HCT116 (cell line): ENCODE measurements at regions not wholly inside any gene's neighbourhood (a gene's known extent, or its start where the extent isn't known, plus 50 kb on each side); places are given as distances from the start of the nearest gene placed in this dataset.

ENCODE experiments used
- ATAC-seq: fragments of 200-7000 bp; cut with Tn5 transposase; 2 replicates; pipeline ENCODE4 v1.9.1; 2020; ENCODE audit warnings: mild to moderate bottlenecking, moderate library complexity
- BruUV-seq: library from RNA; stranded (reverse); fragments of 400-500 nt; replicated peaks from 2 replicates; lab custom pipeline; 2021; lab: Mats Ljungman, UMichigan
- CTCF ChIA-PET: fragments of 300-600 bp; sonication (Branson Sonifier 250); formaldehyde crosslinking; loops from one replicate; lab custom pipeline; 2021; ENCODE audit warnings: antibody characterized with exemption; lab: Charles Lee
- POLR2A ChIA-PET: fragments of 300-600, 350-600 bp; sonication (Branson Sonifier 250); formaldehyde crosslinking; loops from one replicate; lab custom pipeline; 2021; ENCODE audit warnings: antibody characterized with exemption; lab: Charles Lee
- RAD21 ChIA-PET, 2 experiments: fragments of 300-600 bp; sonication (Branson Sonifier 250); formaldehyde crosslinking; loops; one replicate each; lab custom pipeline; 2023; ENCODE audit warnings: low total read pairs in 2 of 2; ENCODE audit not compliant: uncharacterized antibody in 2 of 2, unreplicated experiment in 2 of 2, low non-redundant PET in 1 of 2; lab: Charles Lee
- DNase-seq: peaks from one replicate; pipeline ENCODE4 v3.0.0-alpha.2; 2010; ENCODE audit warnings: low read depth, low spot score
- H2AFZ ChIP-seq: fragments of 200-600 bp; shearing (Covaris generic), sonication (generic); 2 replicates; pipeline ENCODE4 v1.6.1; 2017; ENCODE audit warnings: low read depth, mixed run types, mixed read lengths, antibody characterized with exemption, low read length; ENCODE audit not compliant: poor library complexity, severe bottlenecking
- H3K27ac ChIP-seq: 2 replicates; pipeline ENCODE4 v1.5.1; 2012; ENCODE audit warnings: low read depth, low read length
- H3K27me3 ChIP-seq: fragments of 200-600 bp; sonication (generic); 2 replicates; pipeline ENCODE4 v1.6.1; 2016; ENCODE audit warnings: mixed run types, low read length, mixed read lengths; ENCODE audit not compliant: insufficient read depth
- H3K36me3 ChIP-seq, 2 experiments: fragments of 200-500 bp in 1 of 2; fragments of 200-600 bp in 1 of 2; sonication (Bioruptor generic) in 1 of 2; sonication (generic) in 1 of 2; 2 replicates each; pipeline versions ENCODE4 v1.5.1 to v1.6.1; 2014 to 2016; ENCODE audit warnings: low read length in 2 of 2, inconsistent platforms in 1 of 2, mixed read lengths in 1 of 2, mixed run types in 1 of 2; ENCODE audit not compliant: insufficient read depth in 2 of 2, control insufficient read depth in 1 of 2
- H3K4me1 ChIP-seq, 2 experiments: fragments of 200-600 bp in 1 of 2; sonication (generic) in 1 of 2; 2 replicates each; pipeline versions ENCODE4 v1.5.1 to v1.6.1; 2012 to 2017; ENCODE audit warnings: low read length in 2 of 2, inconsistent platforms in 1 of 2, mild to moderate bottlenecking in 1 of 2, mixed read lengths in 1 of 2, mixed run types in 1 of 2, moderate library complexity in 1 of 2; ENCODE audit not compliant: insufficient read depth in 2 of 2, control insufficient read depth in 1 of 2
- H3K4me2 ChIP-seq: fragments of 200-600 bp; sonication (generic); 2 replicates; pipeline ENCODE4 v1.6.1; 2017; ENCODE audit warnings: mixed run types, low read length, mixed read lengths
- H3K4me3 ChIP-seq, 2 experiments: fragments of 200-600 bp in 1 of 2; sonication (generic) in 1 of 2; replicated peaks in 1 of 2; 2 replicates each; pipeline ENCODE4 v1.5.1; 2011 to 2016; ENCODE audit warnings: low read length in 2 of 2, control low read depth in 1 of 2, low read depth in 1 of 2, mild to moderate bottlenecking in 1 of 2, mixed read lengths in 1 of 2, mixed run types in 1 of 2
- H3K79me2 ChIP-seq: fragments of 200-600 bp; sonication (generic); 2 replicates; pipeline ENCODE4 v1.6.1; 2017; ENCODE audit warnings: mild to moderate bottlenecking, mixed run types, low read length, moderate library complexity, mixed read lengths; ENCODE audit not compliant: insufficient read depth
- H3K9ac ChIP-seq: fragments of 200-600 bp; sonication (generic); 2 replicates; pipeline ENCODE4 v1.6.1; 2016; ENCODE audit warnings: low read length, mixed read lengths
- H3K9me2 ChIP-seq: fragments of 200-600 bp; sonication (generic), shearing (Covaris generic); 2 replicates; pipeline ENCODE4 v1.6.1; 2017; ENCODE audit warnings: mixed run types, mild to moderate bottlenecking, moderate library complexity; ENCODE audit not compliant: insufficient read depth
- H3K9me3 ChIP-seq, 2 experiments: fragments of 200-500 bp in 1 of 2; fragments of 200-600 bp in 1 of 2; sonication (Bioruptor generic) in 1 of 2; sonication (generic) in 1 of 2; 2 replicates each; pipeline ENCODE4 v1.6.1; 2014 to 2017; ENCODE audit warnings: low read length in 2 of 2, mixed read lengths in 2 of 2, inconsistent platforms in 1 of 2, low read depth in 1 of 2, mild to moderate bottlenecking in 1 of 2, mixed run types in 1 of 2, moderate library complexity in 1 of 2; ENCODE audit not compliant: control insufficient read depth in 1 of 2, insufficient read depth in 1 of 2
- H4K20me1 ChIP-seq: fragments of 200-600 bp; sonication (generic), shearing (Covaris generic); 2 replicates; pipeline ENCODE4 v1.6.1; 2017; ENCODE audit warnings: mixed run types, mild to moderate bottlenecking, moderate library complexity; ENCODE audit not compliant: insufficient read depth
- FOSL1 ChIP-seq: IDR thresholded peaks from 2 replicates; pipeline ENCODE4 v1.6.1; 2012; ENCODE audit warnings: low read depth
- JUND ChIP-seq: IDR thresholded peaks from 2 replicates; pipeline ENCODE4 v1.6.1; 2012
- SRF ChIP-seq: IDR thresholded peaks from 2 replicates; pipeline ENCODE4 v1.6.1; 2012; ENCODE audit warnings: low read depth
- intact Hi-C: fragments of 100-400 bp; cut with micrococcal nuclease; formaldehyde crosslinking; loops from 2 replicates; pipeline ENCODE4 v1.10.0; 2022
- TF ChIP-seq, protein P1 (sequence below): IDR thresholded peaks from 2 replicates; pipeline ENCODE4 v1.6.1; 2012
- TF ChIP-seq, protein P2 (sequence below): IDR thresholded peaks from 2 replicates; pipeline ENCODE4 v1.6.1; 2012; ENCODE audit warnings: low read depth
- TF ChIP-seq, protein P3 (sequence below), 3 experiments: fragments of 200-600 bp in 1 of 3; sonication (generic) in 1 of 3; IDR thresholded peaks in 2 of 3; conservative IDR thresholded peaks in 1 of 3; 2 replicates each; pipeline ENCODE4 v1.5.1; 2012 to 2017; ENCODE audit warnings: low read depth in 2 of 3, low read length in 2 of 3, antibody characterized with exemption in 1 of 3, borderline replicate concordance in 1 of 3, control low read depth in 1 of 3, mild to moderate bottlenecking in 1 of 3, mixed read lengths in 1 of 3, mixed run types in 1 of 3, moderate library complexity in 1 of 3; ENCODE audit not compliant: insufficient read depth in 1 of 3

DNA sequence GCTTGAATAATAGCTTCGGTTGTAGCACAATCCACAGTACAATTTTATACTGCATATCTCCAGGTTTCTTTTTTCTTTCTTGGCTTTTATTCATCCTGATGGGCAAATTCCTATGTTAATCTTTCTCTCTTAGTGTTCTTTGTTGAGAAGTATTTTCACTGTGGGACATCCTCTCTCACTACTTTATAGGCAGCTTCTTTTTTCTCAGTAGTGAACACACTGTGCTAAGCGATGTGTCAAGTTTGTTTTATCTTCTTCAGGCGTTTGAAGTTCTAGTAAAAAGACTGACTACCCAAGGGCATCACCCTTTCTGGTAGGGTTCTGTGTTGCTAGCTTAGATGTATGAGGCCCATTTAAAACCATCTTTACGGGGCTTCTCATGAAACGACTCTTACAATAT, 182.1 kb downstream of the FAM170A start:
- Histone ChIP-seq H3K9ac (no peak overlapping the region), H2AFZ (no peak overlapping the region), H4K20me1 (no peaks in the 10 kb centered on the region), H3K4me2 (no peak overlapping the region), H3K27me3 (no peaks in the 10 kb centered on the region), H3K4me3 (no peak overlapping the region), H3K79me2 (no peaks in the 10 kb centered on the region), H3K9me2 (no peaks in the 10 kb centered on the region), H3K27ac (no peak overlapping the region), H3K4me1 (no peaks in the 10 kb centered on the region), H3K9me3 (no peaks in the 10 kb centered on the region), H3K36me3 (no peaks in the 10 kb centered on the region)
- DNase-seq: no peak
- ATAC-seq: no peak
- intact Hi-C loops: no loop called here
- no TSS peak for BruUV-seq
- RAD21 ChIA-PET: no interaction called here
- TF ChIP-seq JUND: no peak
- TF ChIP-seq FOSL1: no peak
- TF ChIP-seq SRF: no peak
- TF ChIP-seq, protein P1, sequence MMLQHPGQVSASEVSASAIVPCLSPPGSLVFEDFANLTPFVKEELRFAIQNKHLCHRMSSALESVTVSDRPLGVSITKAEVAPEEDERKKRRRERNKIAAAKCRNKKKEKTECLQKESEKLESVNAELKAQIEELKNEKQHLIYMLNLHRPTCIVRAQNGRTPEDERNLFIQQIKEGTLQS: no peak
- TF ChIP-seq, protein P2, sequence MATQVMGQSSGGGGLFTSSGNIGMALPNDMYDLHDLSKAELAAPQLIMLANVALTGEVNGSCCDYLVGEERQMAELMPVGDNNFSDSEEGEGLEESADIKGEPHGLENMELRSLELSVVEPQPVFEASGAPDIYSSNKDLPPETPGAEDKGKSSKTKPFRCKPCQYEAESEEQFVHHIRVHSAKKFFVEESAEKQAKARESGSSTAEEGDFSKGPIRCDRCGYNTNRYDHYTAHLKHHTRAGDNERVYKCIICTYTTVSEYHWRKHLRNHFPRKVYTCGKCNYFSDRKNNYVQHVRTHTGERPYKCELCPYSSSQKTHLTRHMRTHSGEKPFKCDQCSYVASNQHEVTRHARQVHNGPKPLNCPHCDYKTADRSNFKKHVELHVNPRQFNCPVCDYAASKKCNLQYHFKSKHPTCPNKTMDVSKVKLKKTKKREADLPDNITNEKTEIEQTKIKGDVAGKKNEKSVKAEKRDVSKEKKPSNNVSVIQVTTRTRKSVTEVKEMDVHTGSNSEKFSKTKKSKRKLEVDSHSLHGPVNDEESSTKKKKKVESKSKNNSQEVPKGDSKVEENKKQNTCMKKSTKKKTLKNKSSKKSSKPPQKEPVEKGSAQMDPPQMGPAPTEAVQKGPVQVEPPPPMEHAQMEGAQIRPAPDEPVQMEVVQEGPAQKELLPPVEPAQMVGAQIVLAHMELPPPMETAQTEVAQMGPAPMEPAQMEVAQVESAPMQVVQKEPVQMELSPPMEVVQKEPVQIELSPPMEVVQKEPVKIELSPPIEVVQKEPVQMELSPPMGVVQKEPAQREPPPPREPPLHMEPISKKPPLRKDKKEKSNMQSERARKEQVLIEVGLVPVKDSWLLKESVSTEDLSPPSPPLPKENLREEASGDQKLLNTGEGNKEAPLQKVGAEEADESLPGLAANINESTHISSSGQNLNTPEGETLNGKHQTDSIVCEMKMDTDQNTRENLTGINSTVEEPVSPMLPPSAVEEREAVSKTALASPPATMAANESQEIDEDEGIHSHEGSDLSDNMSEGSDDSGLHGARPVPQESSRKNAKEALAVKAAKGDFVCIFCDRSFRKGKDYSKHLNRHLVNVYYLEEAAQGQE: no peak
- TF ChIP-seq, protein P3, sequence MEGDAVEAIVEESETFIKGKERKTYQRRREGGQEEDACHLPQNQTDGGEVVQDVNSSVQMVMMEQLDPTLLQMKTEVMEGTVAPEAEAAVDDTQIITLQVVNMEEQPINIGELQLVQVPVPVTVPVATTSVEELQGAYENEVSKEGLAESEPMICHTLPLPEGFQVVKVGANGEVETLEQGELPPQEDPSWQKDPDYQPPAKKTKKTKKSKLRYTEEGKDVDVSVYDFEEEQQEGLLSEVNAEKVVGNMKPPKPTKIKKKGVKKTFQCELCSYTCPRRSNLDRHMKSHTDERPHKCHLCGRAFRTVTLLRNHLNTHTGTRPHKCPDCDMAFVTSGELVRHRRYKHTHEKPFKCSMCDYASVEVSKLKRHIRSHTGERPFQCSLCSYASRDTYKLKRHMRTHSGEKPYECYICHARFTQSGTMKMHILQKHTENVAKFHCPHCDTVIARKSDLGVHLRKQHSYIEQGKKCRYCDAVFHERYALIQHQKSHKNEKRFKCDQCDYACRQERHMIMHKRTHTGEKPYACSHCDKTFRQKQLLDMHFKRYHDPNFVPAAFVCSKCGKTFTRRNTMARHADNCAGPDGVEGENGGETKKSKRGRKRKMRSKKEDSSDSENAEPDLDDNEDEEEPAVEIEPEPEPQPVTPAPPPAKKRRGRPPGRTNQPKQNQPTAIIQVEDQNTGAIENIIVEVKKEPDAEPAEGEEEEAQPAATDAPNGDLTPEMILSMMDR (IDR thresholded peaks at IDR 0.05 in 2 of 3, conservative IDR thresholded peaks at IDR 0.05 in 1 of 3; ENCODE audit: borderline replicate concordance in 1 of 3, insufficient read depth in 1 of 3, low read depth in 2 of 3, low read length in 2 of 3): no peak
- CTCF ChIA-PET: no interaction called here
- POLR2A ChIA-PET: no interaction called here
